Breast epithelium (tissue), 3 donors: ENCODE measurements at regions not wholly inside any gene's neighbourhood (a gene's known extent, or its start where the extent isn't known, plus 50 kb on each side); places are given as distances from the start of the nearest gene placed in this dataset.

ENCODE experiments used
- CTCF ChIP-seq, 3 donors: fragments of 450-650 bp; IDR thresholded peaks; one replicate each; pipeline ENCODE4 v1.5.1; 2016 to 2017; ENCODE audit warnings: antibody characterized with exemption in 3 of 3, mild to moderate bottlenecking in 3 of 3, moderate library complexity in 3 of 3
- POLR2AphosphoS5 ChIP-seq, 3 donors: sonication (generic); formaldehyde crosslinking; IDR thresholded peaks; one replicate each; pipeline ENCODE4 v1.6.1; 2017; ENCODE audit warnings: antibody characterized with exemption in 3 of 3

- TF ChIP-seq CTCF (IDR thresholded peaks at IDR 0.05) (no peak), POLR2AphosphoS5 (IDR thresholded peaks at IDR 0.05) (no peak)
These were observed 56.3 kb upstream of the GRK3 start for GRCh38 chr22:25508161-25508560.
